Left ventricle myocardium inferior (tissue), 1 donor: ENCODE measurements at regions not wholly inside any gene's neighbourhood (a gene's known extent, or its start where the extent isn't known, plus 50 kb on each side); places are given as distances from the start of the nearest gene placed in this dataset.

Source experiments
- DNase-seq: peaks from one replicate; pipeline ENCODE4 v3.0.0-alpha.2; 2020
- H3K27ac ChIP-seq: fragments of 200-600 bp; replicated peaks from 2 replicates; pipeline ENCODE4 v1.8.0; 2021
- H3K27me3 ChIP-seq: fragments of 200-600 bp; 2 replicates; pipeline ENCODE4 v1.8.0; 2021; ENCODE audit warnings: low read depth
- H3K36me3 ChIP-seq: fragments of 200-600 bp; 2 replicates; pipeline ENCODE4 v1.8.0; 2021
- H3K4me1 ChIP-seq: fragments of 200-600 bp; 2 replicates; pipeline ENCODE4 v1.8.0; 2021
- H3K4me3 ChIP-seq: fragments of 200-600 bp; 2 replicates; pipeline ENCODE4 v1.8.0; 2021; ENCODE audit warnings: mild to moderate bottlenecking, moderate library complexity
- H3K9me3 ChIP-seq: fragments of 200-600 bp; replicated peaks from 2 replicates; pipeline ENCODE4 v1.8.0; 2021
- CTCF ChIP-seq: fragments of 200-600 bp; IDR thresholded peaks from 2 replicates; pipeline ENCODE4 v1.8.0; 2021; ENCODE audit warnings: antibody characterized with exemption, mild to moderate bottlenecking, borderline replicate concordance
- intact Hi-C: fragments of 100-400 bp; cut with micrococcal nuclease; formaldehyde crosslinking; loops from one replicate; pipeline ENCODE4 v1.11.0; 2022
- donor health status: DM: no; HTN: yes; CAD: no; lungs with severe emphysema.

- Histone ChIP-seq H3K27me3 (no peaks in the 10 kb centered on the region), H3K9me3 (no peaks in the 10 kb centered on the region), H3K4me3 (no peak overlapping the region), H3K4me1 (no peaks in the 10 kb centered on the region), H3K36me3 (no peaks in the 10 kb centered on the region), H3K27ac (no peak overlapping the region)
- intact Hi-C loops: no loop called here
- DNase-seq: no peak
- TF ChIP-seq CTCF: no peak
Measured at GRCh38 chr4:125827696-125828052, 512.9 kb downstream of the FAT4 start.

- no peaks in the 10 kb centered on the region for H3K36me3 ChIP-seq
- H3K9me3 ChIP-seq: no peaks in the 10 kb centered on the region
- no peak for TF ChIP-seq CTCF
- DNase-seq: no peak
- intact Hi-C loops: no loop called here
- H3K4me3 ChIP-seq: no peak overlapping the region
- no peaks in the 10 kb centered on the region for H3K4me1 ChIP-seq
- no peak overlapping the region for H3K27ac ChIP-seq
- no peaks in the 10 kb centered on the region for H3K27me3 ChIP-seq
Measured at GRCh38 chr4:125828346-125828745, 513.6 kb downstream of the FAT4 start.

- H3K27me3 ChIP-seq: no peaks in the 10 kb centered on the region
- no peak for TF ChIP-seq CTCF
- DNase-seq: no peak
- no peaks in the 10 kb centered on the region for H3K36me3 ChIP-seq
- intact Hi-C loops: no loop called here
- H3K4me1 ChIP-seq: no peaks in the 10 kb centered on the region
- no peaks in the 10 kb centered on the region for H3K9me3 ChIP-seq
- H3K27ac ChIP-seq: no peak overlapping the region
- no peak overlapping the region for H3K4me3 ChIP-seq
Measured at GRCh38 chr4:125832161-125832560, 517.4 kb downstream of the FAT4 start.

GRCh38 chr4:125836597-125837195, 521.9 kb downstream of the FAT4 start:
- no peaks in the 10 kb centered on the region for H3K36me3 ChIP-seq
- no peak overlapping the region for H3K27ac ChIP-seq
- no peaks in the 10 kb centered on the region for H3K4me1 ChIP-seq
- no peak for DNase-seq
- no peaks in the 10 kb centered on the region for H3K9me3 ChIP-seq
- intact Hi-C loops: no loop called here
- no peak overlapping the region for H3K4me3 ChIP-seq
- TF ChIP-seq CTCF: no peak
- H3K27me3 ChIP-seq: no peaks in the 10 kb centered on the region

GRCh38 chr4:125837493-125838201, 522.9 kb downstream of the FAT4 start:
- Histone ChIP-seq H3K36me3 (no peaks in the 10 kb centered on the region), H3K9me3 (no peaks in the 10 kb centered on the region), H3K4me1 (no peaks in the 10 kb centered on the region), H3K4me3 (no peak overlapping the region), H3K27ac (no peak overlapping the region), H3K27me3 (no peaks in the 10 kb centered on the region)
- no peak for TF ChIP-seq CTCF
- intact Hi-C loops: no loop called here
- DNase-seq: no peak
